Panc1 (cell line): ENCODE measurements at regions not wholly inside any gene's neighbourhood (a gene's known extent, or its start where the extent isn't known, plus 50 kb on each side); places are given as distances from the start of the nearest gene placed in this dataset.

Experiments
- ATAC-seq: fragments of 200-7000 bp; cut with Tn5 transposase; 2 replicates; pipeline ENCODE4 v1.9.1; 2020; ENCODE audit warnings: mild to moderate bottlenecking, moderate library complexity
- BruUV-seq: library from RNA; stranded (reverse); fragments of 400-500 nt; replicated peaks from 2 replicates; lab custom pipeline; 2021; lab: Mats Ljungman, UMichigan
- CTCF ChIA-PET: fragments of 300-600 bp; sonication (Branson Sonifier 250); formaldehyde crosslinking; loops from one replicate; lab custom pipeline; 2022; ENCODE audit warnings: antibody characterized with exemption; lab: Charles Lee
- POLR2A ChIA-PET: fragments of 300-600 bp; sonication (Branson Sonifier 250); formaldehyde crosslinking; loops from one replicate; lab custom pipeline; 2022; ENCODE audit warnings: antibody characterized with exemption; lab: Charles Lee
- DNase-seq: peaks from one replicate; pipeline ENCODE4 v3.0.0-alpha.2; 2010; ENCODE audit warnings: low read depth, low spot score
- H3K27ac ChIP-seq: 2 replicates; pipeline ENCODE4 v1.5.1; 2011; ENCODE audit warnings: mild to moderate bottlenecking, low read length, inconsistent platforms
- H3K27me3 ChIP-seq: fragments of 200-500 bp; sonication (Bioruptor generic); 2 replicates; pipeline ENCODE4 v1.6.0; 2014; ENCODE audit warnings: low read length, inconsistent platforms; ENCODE audit not compliant: control insufficient read depth, insufficient read depth
- H3K36me3 ChIP-seq: fragments of 200-500 bp; sonication (Bioruptor generic); 2 replicates; pipeline ENCODE4 v1.5.1; 2014; ENCODE audit warnings: inconsistent platforms, mild to moderate bottlenecking, low read length, moderate library complexity; ENCODE audit not compliant: control insufficient read depth, insufficient read depth
- H3K4me1 ChIP-seq: 2 replicates; pipeline ENCODE4 v1.5.1; 2011; ENCODE audit warnings: inconsistent platforms, mild to moderate bottlenecking, low read length, moderate library complexity; ENCODE audit not compliant: control insufficient read depth, insufficient read depth
- H3K4me3 ChIP-seq, 2 experiments: 2 replicates each; pipeline ENCODE4 v1.5.1; 2011 to 2012; ENCODE audit warnings: low read depth in 2 of 2, low read length in 2 of 2, mild to moderate bottlenecking in 2 of 2, inconsistent platforms in 1 of 2, moderate library complexity in 1 of 2
- H3K9me3 ChIP-seq: fragments of 200-500 bp; sonication (Bioruptor generic); 2 replicates; pipeline ENCODE4 v1.5.1; 2014; ENCODE audit warnings: low read depth, mild to moderate bottlenecking, inconsistent platforms, low read length, moderate library complexity; ENCODE audit not compliant: control insufficient read depth, insufficient read depth
- CTCF ChIP-seq: fragments of 450-650 bp; IDR thresholded peaks from 2 replicates; pipeline ENCODE4 v1.5.1; 2017; ENCODE audit warnings: mild to moderate bottlenecking
- POLR2AphosphoS5 ChIP-seq: IDR thresholded peaks from 2 replicates; pipeline ENCODE4 v1.6.1; 2012; ENCODE audit warnings: mild to moderate bottlenecking, low read depth, low read length, moderate library complexity
- REST ChIP-seq, 2 experiments: IDR thresholded peaks; 2 replicates each; pipeline ENCODE4 v1.6.1; 2011 to 2012; ENCODE audit warnings: low read depth in 2 of 2, control low read depth in 1 of 2, low read length in 1 of 2, mild to moderate bottlenecking in 1 of 2, moderate library complexity in 1 of 2; ENCODE audit not compliant: insufficient read depth in 1 of 2
- SIN3A ChIP-seq: IDR thresholded peaks from 2 replicates; pipeline ENCODE4 v1.6.1; 2012; ENCODE audit warnings: low read depth, mild to moderate bottlenecking, low read length, moderate library complexity, borderline replicate concordance; ENCODE audit not compliant: insufficient read depth
- TCF7L2 ChIP-seq: IDR thresholded peaks from 2 replicates; pipeline ENCODE4 v1.6.1; 2011; ENCODE audit warnings: mild to moderate bottlenecking, low read depth, low read length, inconsistent platforms
- in situ Hi-C: cut with HindIII; loops from 2 replicates; pipeline ENCODE4 v1.10.0; 2016; ENCODE audit warnings: low sequenced_read_pairs, low pct_unique_long_range_greater_than_20kb
- intact Hi-C: fragments of 100-400 bp; cut with micrococcal nuclease; formaldehyde crosslinking; loops from one replicate; pipeline ENCODE4 v1.10.0; 2022; ENCODE audit not compliant: unreplicated experiment

GRCh38 chr17:21524211-21524591 lies 148.0 kb downstream of the KCNJ12 start:
- Histone ChIP-seq H3K4me3 (no peak overlapping the region), H3K36me3 (no peaks in the 10 kb centered on the region), H3K9me3 (no peaks in the 10 kb centered on the region), H3K4me1 (no peaks in the 10 kb centered on the region), H3K27me3 (no peaks in the 10 kb centered on the region), H3K27ac (no peak overlapping the region)
- intact Hi-C loops (no loop called here), in situ Hi-C loops (no loop called here)
- CTCF ChIA-PET = interaction anchor here (1.1 kb wide), 1 partner anchor 249 kb away, joined by 7 read pairs; no protein-coding TSS in a partner anchor
- ATAC-seq = no peak
- BruUV-seq = no TSS peak
- TF ChIP-seq TCF7L2 = no peak
- TF ChIP-seq CTCF = no peak
- TF ChIP-seq SIN3A = no peak
- TF ChIP-seq POLR2AphosphoS5 = no peak
- TF ChIP-seq REST (IDR thresholded peaks at IDR 0.05; ENCODE audit: insufficient read depth in 1 of 2, low read depth in 2 of 2, low read length in 1 of 2) = no peak
- no peak for DNase-seq
- POLR2A ChIA-PET = no interaction called here

- no peaks in the 10 kb centered on the region for H3K9me3 ChIP-seq
- intact Hi-C loops = no loop called here
- no peaks in the 10 kb centered on the region for H3K36me3 ChIP-seq
- no peak overlapping the region for H3K27ac ChIP-seq
- no peaks in the 10 kb centered on the region for H3K4me1 ChIP-seq
- CTCF ChIA-PET = no interaction called here
- no peak for DNase-seq
- H3K27me3 ChIP-seq = no peaks in the 10 kb centered on the region
- BruUV-seq = no TSS peak
- TF ChIP-seq CTCF = no peak
- no peak for ATAC-seq
- no peak overlapping the region for H3K4me3 ChIP-seq
- in situ Hi-C loops = no loop called here
- POLR2A ChIA-PET = no interaction called here
Measured at GRCh38 chr17:21525464-21526130, 149.4 kb downstream of the KCNJ12 start.
